CD4-positive, alpha-beta T cell (primary cell): ENCODE measurements at regions not wholly inside any gene's neighbourhood (a gene's known extent, or its start where the extent isn't known, plus 50 kb on each side); places are given as distances from the start of the nearest gene placed in this dataset.

ENCODE experiments used
- ATAC-seq: fragments of 200-7000 bp; cut with Tn5 transposase; one replicate; pipeline ENCODE4 v1.10.0; 2022; ENCODE audit warnings: mild to moderate bottlenecking; ENCODE audit not compliant: poor library complexity
- CTCF ChIA-PET: fragments of 350-600 bp; sonication (Branson Sonifier 250); formaldehyde crosslinking; loops from one replicate; lab custom pipeline; 2021; ENCODE audit warnings: antibody characterized with exemption, inconsistent platforms; lab: Charles Lee
- POLR2A ChIA-PET: fragments of 350-600 bp; sonication (Branson Sonifier 250); formaldehyde crosslinking; loops from one replicate; lab custom pipeline; 2021; ENCODE audit warnings: antibody characterized with exemption, inconsistent platforms; lab: Charles Lee
- DNase-seq, 14 experiments: peaks; one replicate each; pipeline ENCODE4 v3.0.0-alpha.2; 2013 to 2020; ENCODE audit warnings: mixed read lengths in 2 of 14
- H3K27ac ChIP-seq, 2 donors: one replicate each; pipeline versions ENCODE4 v1.5.1 to v1.7.0; 2013; ENCODE audit warnings: low read length in 2 of 2, low read depth in 1 of 2, mild to moderate bottlenecking in 1 of 2
- H3K27me3 ChIP-seq, 2 experiments: 1 replicate in 1 of 2; 2 replicates in 1 of 2; pipeline versions ENCODE4 v1.6.1 to v1.7.0; 2013; ENCODE audit warnings: low read length in 2 of 2, control low read depth in 1 of 2, mild to moderate bottlenecking in 1 of 2, moderate library complexity in 1 of 2; ENCODE audit not compliant: insufficient read depth in 2 of 2, control insufficient read depth in 1 of 2
- H3K36me3 ChIP-seq: one replicate; pipeline ENCODE4 v1.6.1; 2013; ENCODE audit warnings: low read length, control low read depth; ENCODE audit not compliant: insufficient read depth
- H3K4me1 ChIP-seq: one replicate; pipeline ENCODE4 v1.6.1; 2013; ENCODE audit warnings: low read length, control low read depth; ENCODE audit not compliant: insufficient read depth
- H3K4me3 ChIP-seq: one replicate; pipeline ENCODE4 v1.5.1; 2013; ENCODE audit warnings: mild to moderate bottlenecking, low read length, moderate library complexity
- H3K9me3 ChIP-seq, 2 experiments: 1 replicate in 1 of 2; 2 replicates in 1 of 2; pipeline versions ENCODE4 v1.6.1 to v1.7.0; 2013; ENCODE audit warnings: low read length in 2 of 2, mild to moderate bottlenecking in 2 of 2, control low read depth in 1 of 2, moderate library complexity in 1 of 2; ENCODE audit not compliant: control insufficient read depth in 1 of 2, insufficient read depth in 1 of 2
- H3K27ac Mint-ChIP-seq: one replicate; pipeline ENCODE4 v1.8.0; 2020; ENCODE audit warnings: mixed read lengths
- H3K27me3 Mint-ChIP-seq: one replicate; pipeline ENCODE4 v1.8.0; 2021; ENCODE audit warnings: mixed read lengths
- H3K36me3 Mint-ChIP-seq: one replicate; pipeline ENCODE4 v1.8.0; 2021; ENCODE audit warnings: low read depth, mixed read lengths
- H3K4me1 Mint-ChIP-seq: one replicate; pipeline ENCODE4 v1.8.0; 2021; ENCODE audit warnings: low read depth, mixed read lengths
- H3K4me3 Mint-ChIP-seq: one replicate; pipeline ENCODE4 v1.8.0; 2020; ENCODE audit warnings: mild to moderate bottlenecking, mixed read lengths
- H3K9me3 Mint-ChIP-seq: one replicate; pipeline ENCODE4 v1.8.0; 2020; ENCODE audit warnings: mixed read lengths
- intact Hi-C, 2 experiments: fragments of 100-400 bp; cut with DNase I in 1 of 2; cut with micrococcal nuclease in 1 of 2; formaldehyde crosslinking; loops; one replicate each; pipeline versions ENCODE4 v1.15.1 to v1.9.0; 2023 to 2025; cut with DNase I, micrococcal nuclease
- TF ChIP-seq, protein P1 (sequence below): fragments of 200-600 bp; IDR thresholded peaks from one replicate; pipeline ENCODE4 v1.8.0; 2022; ENCODE audit warnings: antibody characterized with exemption, mild to moderate bottlenecking

DNA sequence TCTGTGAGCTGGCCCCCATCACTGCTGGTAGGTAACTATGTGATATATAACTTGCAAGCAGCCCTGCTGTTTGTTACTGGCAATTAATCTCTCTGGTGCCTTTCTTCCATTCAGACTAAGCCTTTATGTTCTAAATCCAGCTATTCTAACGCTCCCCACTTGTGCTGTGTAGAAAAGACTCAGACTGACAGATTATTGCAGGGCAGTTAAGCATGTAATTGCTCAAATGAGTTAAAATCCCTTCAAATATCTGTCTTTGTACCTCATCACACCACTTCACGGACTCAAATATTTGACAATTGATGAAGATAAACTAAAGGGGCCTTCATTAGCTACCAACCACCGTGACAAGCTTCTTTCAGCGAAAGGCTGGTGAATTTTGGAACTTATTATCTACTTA, 416.2 kb downstream of the NR2F2 start:
- TF ChIP-seq, protein P1, sequence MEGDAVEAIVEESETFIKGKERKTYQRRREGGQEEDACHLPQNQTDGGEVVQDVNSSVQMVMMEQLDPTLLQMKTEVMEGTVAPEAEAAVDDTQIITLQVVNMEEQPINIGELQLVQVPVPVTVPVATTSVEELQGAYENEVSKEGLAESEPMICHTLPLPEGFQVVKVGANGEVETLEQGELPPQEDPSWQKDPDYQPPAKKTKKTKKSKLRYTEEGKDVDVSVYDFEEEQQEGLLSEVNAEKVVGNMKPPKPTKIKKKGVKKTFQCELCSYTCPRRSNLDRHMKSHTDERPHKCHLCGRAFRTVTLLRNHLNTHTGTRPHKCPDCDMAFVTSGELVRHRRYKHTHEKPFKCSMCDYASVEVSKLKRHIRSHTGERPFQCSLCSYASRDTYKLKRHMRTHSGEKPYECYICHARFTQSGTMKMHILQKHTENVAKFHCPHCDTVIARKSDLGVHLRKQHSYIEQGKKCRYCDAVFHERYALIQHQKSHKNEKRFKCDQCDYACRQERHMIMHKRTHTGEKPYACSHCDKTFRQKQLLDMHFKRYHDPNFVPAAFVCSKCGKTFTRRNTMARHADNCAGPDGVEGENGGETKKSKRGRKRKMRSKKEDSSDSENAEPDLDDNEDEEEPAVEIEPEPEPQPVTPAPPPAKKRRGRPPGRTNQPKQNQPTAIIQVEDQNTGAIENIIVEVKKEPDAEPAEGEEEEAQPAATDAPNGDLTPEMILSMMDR = no peak
- POLR2A ChIA-PET = no interaction called here
- Mint-ChIP-seq H3K9me3 (no peaks in the 10 kb centered on the region), H3K27me3 (no peaks in the 10 kb centered on the region), H3K27ac (no peak overlapping the region), H3K36me3 (no peaks in the 10 kb centered on the region), H3K4me1 (no peaks in the 10 kb centered on the region), H3K4me3 (no peak overlapping the region)
- no peaks in the 10 kb centered on the region for H3K36me3 ChIP-seq
- DNase-seq (no peak), ATAC-seq (no peak)
- intact Hi-C loops = no loop called here
- H3K4me1 ChIP-seq = no peaks in the 10 kb centered on the region
- H3K27ac ChIP-seq = no peak overlapping the region
- no peaks in the 10 kb centered on the region for H3K27me3 ChIP-seq
- no peak overlapping the region for H3K4me3 ChIP-seq
- H3K9me3 ChIP-seq = no peaks in the 10 kb centered on the region
- CTCF ChIA-PET = no interaction called here

DNA sequence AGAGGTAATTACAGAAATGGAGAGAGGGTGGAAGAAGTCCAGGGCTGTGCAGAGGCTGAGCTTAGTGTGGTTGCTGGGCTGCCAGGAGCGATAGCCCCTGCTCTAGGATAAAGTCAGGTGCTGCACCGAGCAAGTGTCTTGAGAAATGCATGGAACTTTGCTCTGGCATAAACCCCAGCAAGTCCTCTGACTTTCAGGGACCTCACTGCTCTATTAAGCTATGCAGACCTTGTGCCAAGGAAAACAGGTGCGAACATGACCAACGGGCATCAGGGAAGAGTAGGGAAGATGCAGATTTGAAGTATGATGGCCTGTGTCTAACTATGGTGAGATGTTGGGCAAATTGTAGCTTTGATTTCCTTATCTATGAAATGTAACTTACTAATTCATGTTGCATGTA, 416.8 kb downstream of the NR2F2 start:
- ChIA-PET CTCF (no interaction called here), POLR2A (no interaction called here)
- Mint-ChIP-seq H3K27me3 (no peaks in the 10 kb centered on the region), H3K9me3 (no peaks in the 10 kb centered on the region), H3K36me3 (no peaks in the 10 kb centered on the region), H3K27ac (no peak overlapping the region), H3K4me3 (no peak overlapping the region), H3K4me1 (no peaks in the 10 kb centered on the region)
- Histone ChIP-seq H3K27me3 (no peaks in the 10 kb centered on the region), H3K36me3 (no peaks in the 10 kb centered on the region), H3K4me1 (no peaks in the 10 kb centered on the region), H3K4me3 (no peak overlapping the region), H3K9me3 (no peaks in the 10 kb centered on the region), H3K27ac (no peak overlapping the region)
- TF ChIP-seq, protein P1 = no peak
- no peak for DNase-seq
- intact Hi-C loops = no loop called here
- no peak for ATAC-seq

DNA sequence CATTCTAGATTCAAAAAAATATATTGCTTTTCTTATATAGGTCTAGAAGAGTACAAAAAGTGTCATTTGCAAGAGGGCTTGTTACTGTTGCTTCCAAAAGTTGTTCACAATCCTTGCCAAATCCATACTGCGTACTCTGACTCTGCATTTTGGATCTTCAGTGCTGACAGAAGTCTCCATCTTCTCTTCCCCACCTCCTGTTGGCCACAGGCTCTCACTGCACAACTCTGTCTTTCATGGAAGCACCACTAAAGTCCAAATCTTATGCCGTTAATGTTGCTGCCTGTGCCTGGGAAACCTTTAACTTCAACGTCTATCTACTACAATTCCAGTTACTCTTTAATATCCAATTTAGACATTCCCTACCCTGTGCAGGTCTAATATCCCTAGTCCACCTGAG, 419.9 kb downstream of the NR2F2 start:
- ChIA-PET CTCF (no interaction called here), POLR2A (no interaction called here)
- Mint-ChIP-seq H3K9me3 (peaks cover 2% of the 10 kb centered on the region), H3K4me1 (no peaks in the 10 kb centered on the region), H3K4me3 (no peak overlapping the region), H3K27me3 (no peaks in the 10 kb centered on the region), H3K36me3 (no peaks in the 10 kb centered on the region), H3K27ac (no peak overlapping the region)
- Histone ChIP-seq H3K4me1 (no peaks in the 10 kb centered on the region), H3K27me3 (no peaks in the 10 kb centered on the region), H3K4me3 (no peak overlapping the region), H3K9me3 (no peaks in the 10 kb centered on the region), H3K27ac (no peak overlapping the region), H3K36me3 (no peaks in the 10 kb centered on the region)
- DNase-seq (no peak), ATAC-seq (no peak)
- TF ChIP-seq, protein P1 = no peak
- intact Hi-C loops = no loop called here
